ENCODE measurements at regions not wholly inside any gene's neighbourhood (a gene's known extent, or its start where the extent isn't known, plus 50 kb on each side); places are given as distances from the start of the nearest gene placed in this dataset.

GRCh38 chr2:22215517-22215916 lies 1091.7 kb downstream of the TDRD15 start:
- TF ChIP-seq CTCF (IDR thresholded peaks at IDR 0.05; ENCODE audit: borderline replicate concordance, extremely low read depth, low read length, poor library complexity, severe bottlenecking) (no peak), EZH2 (IDR thresholded peaks at IDR 0.05; ENCODE audit: borderline replicate concordance, low read depth, low read length, severe bottlenecking) (no peak)

Data from DND-41 (cell line).